ENCODE measurements at regions not wholly inside any gene's neighbourhood (a gene's known extent, or its start where the extent isn't known, plus 50 kb on each side); places are given as distances from the start of the nearest gene placed in this dataset.
"Not testable (repeated sequence)": the region's sequence is repeated elsewhere in the genome, so short reads cannot be mapped to it uniquely, and the experiment has no call there.

- DNase-seq (ENCODE audit: low read depth, low spot score) = no peak
Observed at GRCh38 chr2:116133381-116133942, 1681.0 kb upstream of the DDX18 start.

DNA sequence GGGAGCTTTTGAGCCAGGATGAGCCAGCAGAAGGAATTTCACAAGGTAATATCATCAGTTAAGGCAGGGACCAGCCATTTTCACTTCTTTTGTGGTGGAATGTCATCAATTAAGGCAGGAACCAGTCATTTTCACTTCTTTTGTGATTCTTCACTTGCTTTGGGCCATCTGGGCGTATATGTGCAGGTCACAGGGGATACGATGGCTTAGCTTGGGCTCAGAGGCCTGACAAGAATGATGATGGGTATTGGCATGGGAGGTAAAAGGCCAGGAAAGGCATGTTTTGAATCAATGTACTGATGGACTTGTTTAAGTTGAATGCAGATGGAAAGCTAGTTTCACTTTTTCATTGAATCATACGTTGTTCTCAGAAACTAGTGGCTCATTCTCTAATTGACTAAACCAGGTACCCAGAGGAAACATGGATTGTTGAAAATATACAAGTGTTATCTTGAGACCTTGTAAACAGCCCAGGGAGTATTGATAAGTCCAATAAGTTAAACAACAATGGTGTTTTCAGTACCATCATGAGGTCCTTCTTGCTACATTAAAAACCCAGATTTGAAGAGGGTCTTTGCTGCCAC is 1672.5 kb upstream of the DDX18 start:
- DNase-seq (ENCODE audit: low read depth, low spot score) = no peak

DNA sequence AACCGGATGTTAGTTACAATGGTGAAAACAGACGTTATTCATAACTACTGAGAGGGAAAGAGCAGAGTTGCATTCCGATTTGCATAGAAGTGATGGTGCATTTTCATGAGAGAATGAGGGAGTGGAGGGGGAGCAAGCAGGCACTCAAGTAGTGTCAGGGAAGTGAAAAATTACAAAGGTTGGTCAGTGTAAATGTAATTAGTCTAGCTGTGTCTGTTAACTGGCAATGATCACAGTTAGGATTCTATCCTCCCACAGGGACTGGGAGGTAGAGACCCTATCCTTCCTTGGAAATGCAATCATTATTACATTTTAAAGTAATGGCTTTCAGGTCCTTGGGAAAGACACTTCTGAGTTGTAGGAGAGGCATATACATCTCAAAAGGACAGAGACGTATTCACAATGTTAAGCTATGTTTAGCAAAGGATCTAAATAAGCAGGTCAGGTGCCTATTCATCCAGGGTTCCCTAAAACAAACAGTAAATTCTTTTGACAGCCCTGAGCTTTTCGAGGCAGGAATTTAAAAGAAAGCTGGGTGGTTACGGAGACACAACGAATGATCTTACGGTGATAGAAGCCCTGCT is 1671.8 kb upstream of the DDX18 start:
- peak; percentile 20 for DNase-seq (ENCODE audit: low read depth, low spot score)

DNA sequence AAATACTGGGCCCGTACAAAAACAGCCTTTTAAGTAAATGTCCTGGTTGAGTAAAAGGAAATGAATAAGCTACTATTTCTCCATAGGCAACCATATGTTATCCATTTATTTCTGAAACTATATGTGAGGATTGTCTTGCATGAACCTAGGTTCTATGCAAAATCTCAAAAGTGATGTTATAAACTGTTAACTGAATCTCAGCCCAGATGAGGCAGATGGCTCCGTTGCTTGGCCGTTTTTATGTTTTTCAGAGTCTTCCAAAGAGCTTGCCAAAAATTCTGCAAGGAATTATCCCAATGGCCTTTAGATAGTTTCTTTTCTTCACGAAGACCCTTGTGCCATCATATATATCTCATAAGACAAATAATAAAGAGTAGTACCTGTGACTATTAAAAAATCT is 1669.5 kb upstream of the DDX18 start:
- no peak for DNase-seq (ENCODE audit: low read depth, low spot score)

- no peak for DNase-seq (ENCODE audit: low read depth, low spot score)
Observed at GRCh38 chr2:116148361-116148760, 1666.1 kb upstream of the DDX18 start.

GRCh38 chr2:116153729-116154128 is 1660.8 kb upstream of the DDX18 start:
- no peak for DNase-seq (ENCODE audit: low read depth, low spot score)

DNA sequence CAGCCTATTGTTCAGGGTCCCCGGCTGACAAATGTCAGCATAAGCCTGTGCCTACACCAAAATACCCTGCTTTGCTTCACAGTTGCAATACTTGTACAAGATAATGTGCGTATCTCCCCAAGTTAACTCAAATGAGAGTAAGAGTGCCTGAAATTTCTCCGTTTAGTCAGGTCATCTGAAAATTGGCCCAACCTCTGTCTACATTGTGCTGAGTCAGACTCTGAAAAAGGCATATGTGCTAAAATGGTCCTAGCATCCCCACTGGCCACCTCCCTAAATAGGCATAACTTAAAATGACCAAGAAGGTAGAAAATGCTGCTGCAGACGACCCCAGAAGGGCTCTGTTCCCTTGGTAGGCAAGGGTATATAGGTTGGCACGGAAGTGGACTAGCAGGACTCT is 1653.8 kb upstream of the DDX18 start:
- no peak for DNase-seq (ENCODE audit: low read depth, low spot score)

DNA sequence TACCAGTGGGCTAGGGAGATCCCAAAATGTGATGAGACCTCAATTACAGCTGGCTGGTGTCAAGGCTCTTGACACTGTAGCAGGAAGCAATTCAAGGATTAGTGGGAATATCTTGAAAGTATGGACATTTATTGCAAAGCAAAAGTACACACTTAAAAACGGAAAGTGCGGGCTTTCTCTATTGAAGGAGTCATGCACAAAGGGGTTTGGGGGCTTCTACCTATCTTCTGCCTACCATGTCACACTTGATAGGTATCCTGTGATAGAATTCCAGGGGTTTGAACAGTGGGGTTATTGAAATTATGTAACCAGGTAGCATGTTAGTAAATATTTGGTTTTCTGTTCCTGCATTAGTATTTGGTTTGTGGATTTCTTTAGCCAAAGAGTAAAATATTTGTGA is 1652.1 kb upstream of the DDX18 start:
- no peak for DNase-seq (ENCODE audit: low read depth, low spot score)

DNA sequence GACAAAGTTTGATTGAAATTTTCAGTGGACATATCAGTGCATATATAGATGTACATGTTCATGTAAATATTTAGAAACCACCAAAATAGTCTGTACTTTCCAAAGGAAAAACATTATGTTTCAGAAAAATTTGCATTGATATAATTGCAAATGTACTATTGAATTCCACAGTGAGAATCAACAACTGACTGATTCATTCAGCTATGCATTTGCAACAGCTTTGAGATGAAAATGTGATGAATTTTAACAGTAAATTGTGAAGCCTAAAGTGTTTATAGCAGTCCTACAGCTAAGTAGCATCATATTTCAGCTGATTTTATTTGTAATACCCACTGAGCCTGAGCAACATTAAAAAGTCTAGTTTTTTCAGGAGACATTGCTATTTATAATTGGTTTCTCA is 1647.4 kb upstream of the DDX18 start:
- DNase-seq (ENCODE audit: low read depth, low spot score) = no peak

- no peak for DNase-seq (ENCODE audit: low read depth, low spot score)
Observed at GRCh38 chr2:116180072-116180471, 1634.4 kb upstream of the DDX18 start.

GRCh38 chr2:116190684-116191083 is 1623.8 kb upstream of the DDX18 start:
- not testable (repeated sequence) for DNase-seq (ENCODE audit: low read depth, low spot score)

GRCh38 chr2:116200086-116200485 is 1614.4 kb upstream of the DDX18 start:
- DNase-seq (ENCODE audit: low read depth, low spot score) = no peak

- DNase-seq (ENCODE audit: low read depth, low spot score) = no peak
Observed at GRCh38 chr2:116211719-116212118, 1602.8 kb upstream of the DDX18 start.

DNA sequence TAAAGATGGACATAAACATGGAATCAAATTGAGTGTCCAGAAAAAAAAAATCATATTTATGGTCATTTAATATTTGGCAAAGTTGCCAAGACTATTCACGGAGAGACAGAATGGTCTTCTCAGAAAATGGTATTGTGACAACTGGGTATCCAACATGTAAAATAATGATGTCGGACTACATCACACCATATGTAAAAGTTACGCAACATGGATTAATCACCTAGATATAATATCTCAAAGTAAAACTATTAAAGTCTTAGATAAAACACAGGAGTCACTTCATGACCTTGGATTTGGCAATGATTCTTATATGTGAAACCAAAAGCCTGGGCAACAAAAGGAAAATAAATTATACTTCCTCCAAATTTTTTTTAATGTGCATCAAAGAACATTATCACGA is 1591.7 kb upstream of the DDX18 start:
- no peak for DNase-seq (ENCODE audit: low read depth, low spot score)

DNA sequence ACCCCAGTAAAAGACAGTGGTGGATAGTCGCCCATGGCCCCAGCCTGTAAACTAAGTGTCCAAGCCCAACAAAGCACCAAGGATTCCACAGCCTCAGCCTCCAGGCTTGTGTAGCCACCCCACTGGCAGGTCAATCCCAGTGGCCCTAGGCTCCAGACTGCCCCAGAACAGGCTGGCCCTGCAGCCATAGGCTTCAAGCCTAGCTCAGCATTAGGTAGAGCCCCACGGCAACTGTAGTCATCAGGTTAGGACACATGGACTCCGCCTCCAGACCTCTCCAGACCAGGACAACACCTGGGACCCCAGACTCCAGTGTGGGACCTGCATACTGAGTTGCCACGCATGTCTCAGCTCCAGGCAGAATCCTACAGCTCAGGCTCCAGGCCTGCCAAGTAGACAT is 1590.6 kb upstream of the DDX18 start:
- no peak for DNase-seq (ENCODE audit: low read depth, low spot score)

GRCh38 chr2:116224610-116225009 is 1589.9 kb upstream of the DDX18 start:
- no peak for DNase-seq (ENCODE audit: low read depth, low spot score)

DNA sequence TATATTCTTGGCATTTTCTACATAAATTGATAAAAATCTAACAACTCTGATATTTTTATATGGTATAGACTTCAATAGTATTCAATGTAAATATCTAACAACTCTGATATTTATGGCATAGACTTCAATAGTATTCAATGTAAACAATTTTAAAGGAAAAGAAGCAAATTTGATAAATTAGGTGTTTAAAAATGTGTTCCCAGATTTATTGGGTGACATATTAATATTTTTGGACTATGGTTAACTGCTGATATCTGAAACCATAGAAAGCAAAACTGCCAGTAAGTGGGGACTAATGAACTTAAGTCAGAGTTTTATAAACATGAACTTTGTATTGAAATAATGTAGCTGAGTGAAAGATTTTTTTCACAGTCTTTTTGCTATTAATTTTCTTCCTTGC is 1576.0 kb upstream of the DDX18 start:
- no peak for DNase-seq (ENCODE audit: low read depth, low spot score)

DNA sequence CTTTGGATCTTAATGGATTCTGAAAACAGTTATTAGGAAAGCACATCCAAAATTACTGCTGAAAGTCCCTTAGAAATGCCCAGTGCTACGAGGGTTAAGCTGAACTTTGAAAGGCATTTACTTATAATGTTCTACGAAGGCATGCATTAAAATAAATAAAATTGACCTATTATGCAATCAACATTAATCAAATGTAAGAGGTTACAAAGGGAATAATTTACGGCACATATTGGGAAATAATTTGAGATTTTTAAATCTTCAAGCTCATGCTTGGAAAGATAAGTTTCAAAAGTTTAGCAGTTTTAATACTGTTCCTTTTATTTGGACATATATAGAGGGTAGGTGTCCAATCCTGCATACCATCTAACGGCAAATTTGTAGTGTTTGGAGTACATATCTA is 1564.1 kb upstream of the DDX18 start:
- DNase-seq (ENCODE audit: low read depth, low spot score) = no peak

DNA sequence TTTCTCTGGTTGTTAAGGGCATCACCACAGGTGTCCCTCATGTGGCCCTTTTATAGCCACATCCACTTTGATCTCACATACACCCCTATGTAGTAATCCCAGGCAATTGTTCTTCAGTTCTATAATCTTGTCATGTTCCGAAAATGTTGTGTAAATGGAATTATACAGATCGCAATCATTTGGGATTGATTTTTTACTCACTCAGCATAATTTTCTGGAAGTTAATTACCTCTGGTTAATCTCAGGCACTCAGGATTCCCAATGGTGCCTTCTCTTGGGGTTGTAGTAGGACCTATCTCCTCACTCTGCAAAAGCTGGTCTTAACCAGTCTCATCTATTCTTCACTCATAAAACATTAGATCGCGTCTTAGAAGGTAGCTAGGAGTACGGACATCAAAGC is 1549.6 kb upstream of the DDX18 start:
- DNase-seq (ENCODE audit: low read depth, low spot score) = no peak

GRCh38 chr2:116269040-116269439 is 1545.5 kb upstream of the DDX18 start:
- DNase-seq (ENCODE audit: low read depth, low spot score) = no peak

GRCh38 chr2:116304328-116304727 is 1510.2 kb upstream of the DDX18 start:
- DNase-seq (ENCODE audit: low read depth, low spot score) = no peak

- no peak for DNase-seq (ENCODE audit: low read depth, low spot score)
Observed at GRCh38 chr2:116317111-116317510, 1497.4 kb upstream of the DDX18 start.

- not testable (repeated sequence) for DNase-seq (ENCODE audit: low read depth, low spot score)
Observed at GRCh38 chr2:116318551-116318950, 1495.9 kb upstream of the DDX18 start.

- no peak for DNase-seq (ENCODE audit: low read depth, low spot score)
Observed at GRCh38 chr2:116319001-116319400, 1495.5 kb upstream of the DDX18 start.
